Type B pancreatic cell (in vitro differentiated cells): ENCODE measurements at regions not wholly inside any gene's neighbourhood (a gene's known extent, or its start where the extent isn't known, plus 50 kb on each side); places are given as distances from the start of the nearest gene placed in this dataset.

ENCODE experiments used
- DNase-seq: peaks from one replicate; pipeline ENCODE4 v3.0.0; 2021; ENCODE audit warnings: mixed read lengths; ENCODE audit not compliant: unreplicated experiment; ENCODE audit errors: extremely low spot score
- H3K27ac Mint-ChIP-seq: 2 replicates; pipeline ENCODE4 v1.8.0; 2021; ENCODE audit warnings: mild to moderate bottlenecking, mixed read lengths
- H3K27me3 Mint-ChIP-seq: 2 replicates; pipeline ENCODE4 v1.8.0; 2021; ENCODE audit warnings: mixed read lengths
- H3K36me3 Mint-ChIP-seq: 2 replicates; pipeline ENCODE4 v1.8.0; 2021; ENCODE audit warnings: mixed read lengths
- H3K4me1 Mint-ChIP-seq: one replicate; pipeline ENCODE4 v1.8.0; 2021; ENCODE audit warnings: mixed read lengths; ENCODE audit not compliant: unreplicated experiment
- H3K4me3 Mint-ChIP-seq: 2 replicates; pipeline ENCODE4 v1.8.0; 2021; ENCODE audit warnings: mild to moderate bottlenecking, mixed read lengths
- H3K9me3 Mint-ChIP-seq: 2 replicates; pipeline ENCODE4 v1.8.0; 2021; ENCODE audit warnings: mixed read lengths
- CTCF ChIP-seq: fragments of 200-600 bp; sonication (generic); conservative IDR thresholded peaks from 2 replicates; pipeline ENCODE4 v1.5.0; 2021; ENCODE audit warnings: antibody characterized with exemption, mild to moderate bottlenecking

GRCh38 chr11:70700453-70700852, 302.1 kb downstream of the CTTN start:
- no peaks in the 10 kb centered on the region for H3K4me1 Mint-ChIP-seq
- no peak for DNase-seq
- no peaks in the 10 kb centered on the region for H3K9me3 Mint-ChIP-seq

GRCh38 chr11:70700871-70701270, 302.5 kb downstream of the CTTN start:
- no peak for TF ChIP-seq CTCF
- Mint-ChIP-seq H3K36me3 (no peaks in the 10 kb centered on the region), H3K4me1 (no peaks in the 10 kb centered on the region), H3K4me3 (no peak overlapping the region), H3K9me3 (no peaks in the 10 kb centered on the region), H3K27ac (no peak overlapping the region), H3K27me3 (no peaks in the 10 kb centered on the region)
- DNase-seq: no peak

More at GRCh38 chr11:70700453-70700852, 302.1 kb downstream of the CTTN start:
- no peak for TF ChIP-seq CTCF
- H3K4me3 Mint-ChIP-seq: no peak overlapping the region
- no peak overlapping the region for H3K27ac Mint-ChIP-seq
- no peaks in the 10 kb centered on the region for H3K36me3 Mint-ChIP-seq
- no peaks in the 10 kb centered on the region for H3K27me3 Mint-ChIP-seq

- Mint-ChIP-seq H3K27me3 (no peaks in the 10 kb centered on the region), H3K4me1 (no peaks in the 10 kb centered on the region), H3K27ac (no peak overlapping the region), H3K9me3 (no peaks in the 10 kb centered on the region), H3K36me3 (no peaks in the 10 kb centered on the region), H3K4me3 (no peak overlapping the region)
- DNase-seq: no peak
- no peak for TF ChIP-seq CTCF
These were observed 303.8 kb downstream of the CTTN start for GRCh38 chr11:70702040-70702648.

- DNase-seq: no peak
- Mint-ChIP-seq H3K4me3 (no peak overlapping the region), H3K27ac (no peak overlapping the region), H3K27me3 (no peaks in the 10 kb centered on the region), H3K9me3 (no peaks in the 10 kb centered on the region), H3K4me1 (no peaks in the 10 kb centered on the region), H3K36me3 (no peaks in the 10 kb centered on the region)
- TF ChIP-seq CTCF: no peak
These were observed 305.1 kb downstream of the CTTN start for GRCh38 chr11:70703141-70704064.

- no peak for DNase-seq
- Mint-ChIP-seq H3K4me1 (no peaks in the 10 kb centered on the region), H3K9me3 (no peaks in the 10 kb centered on the region), H3K27ac (no peak overlapping the region), H3K27me3 (no peaks in the 10 kb centered on the region), H3K4me3 (no peak overlapping the region), H3K36me3 (no peaks in the 10 kb centered on the region)
- TF ChIP-seq CTCF: no peak
These were observed 306.8 kb downstream of the CTTN start for GRCh38 chr11:70705097-70705496.
